H1 (cell line): ENCODE measurements at regions not wholly inside any gene's neighbourhood (a gene's known extent, or its start where the extent isn't known, plus 50 kb on each side); places are given as distances from the start of the nearest gene placed in this dataset.

Source experiments
- CTCF ChIA-PET: fragments of 300-600 bp; sonication (Branson Sonifier 250); formaldehyde crosslinking; loops from one replicate; lab custom pipeline; 2021; ENCODE audit not compliant: partially characterized antibody; lab: Charles Lee
- POLR2A ChIA-PET: fragments of 300-600 bp; sonication (Branson Sonifier 250); formaldehyde crosslinking; loops from one replicate; lab custom pipeline; 2021; ENCODE audit warnings: inconsistent platforms; ENCODE audit not compliant: partially characterized antibody; lab: Charles Lee
- DNase-seq, 2 experiments: peaks; one replicate each; pipeline versions ENCODE4 v3.0.0 to v3.0.0-alpha.2; 2010 to 2022; ENCODE audit warnings: low spot score in 2 of 2, low read depth in 1 of 2, mixed read lengths in 1 of 2
- FAIRE-seq: peaks from 2 replicates; lab custom pipeline; 2011; peaks lifted over from hg19 to GRCh38; lab: Jason Lieb, UNC
- H2AFZ ChIP-seq: 2 replicates; pipeline ENCODE4 v1.8.1; 2012; ENCODE audit warnings: low read length, inconsistent platforms
- H2AK5ac ChIP-seq: 2 replicates; pipeline ENCODE4 v1.6.1; 2013; ENCODE audit warnings: low read depth, low read length
- H2BK120ac ChIP-seq: replicated peaks from 2 replicates; pipeline ENCODE3; 2013; ENCODE audit warnings: low read depth, low read length, inconsistent platforms
- H2BK12ac ChIP-seq: 2 replicates; pipeline ENCODE4 v1.6.1; 2013; ENCODE audit warnings: low read depth, low read length
- H2BK15ac ChIP-seq: 2 replicates; pipeline ENCODE4 v1.6.1; 2013; ENCODE audit warnings: low read length
- H2BK20ac ChIP-seq: 2 replicates; pipeline ENCODE4 v1.6.1; 2013; ENCODE audit warnings: low read length
- H2BK5ac ChIP-seq: 2 replicates; pipeline ENCODE4 v1.6.1; 2013; ENCODE audit warnings: low read depth, low read length
- H3K14ac ChIP-seq: 2 replicates; pipeline ENCODE4 v1.6.1; 2013; ENCODE audit warnings: inconsistent platforms; ENCODE audit not compliant: insufficient read length
- H3K18ac ChIP-seq: 2 replicates; pipeline ENCODE4 v1.6.1; 2013; ENCODE audit warnings: low read length; ENCODE audit errors: extremely low read depth
- H3K23ac ChIP-seq: 2 replicates; pipeline ENCODE4 v1.6.1; 2013; ENCODE audit warnings: inconsistent platforms; ENCODE audit not compliant: insufficient read length
- H3K23me2 ChIP-seq: 2 replicates; pipeline ENCODE4 v1.6.1; 2013; ENCODE audit warnings: low read depth, low read length
- H3K27ac ChIP-seq: 2 replicates; pipeline ENCODE4 v1.6.1; 2011; ENCODE audit warnings: low read depth, low read length, inconsistent platforms
- H3K27me3 ChIP-seq, 4 experiments: replicated peaks in 1 of 4; 1 replicate in 1 of 4; 2 replicates in 3 of 4; pipeline versions ENCODE4 v1.6.1 to v1.8.1; 2011 to 2013; ENCODE audit warnings: low read length in 3 of 4, mild to moderate bottlenecking in 3 of 4, inconsistent platforms in 2 of 4, mixed read lengths in 2 of 4, moderate library complexity in 1 of 4; ENCODE audit not compliant: control insufficient read depth in 3 of 4, insufficient read depth in 3 of 4; ENCODE audit errors: extremely low read depth in 1 of 4
- H3K36me3 ChIP-seq, 4 experiments: 2 replicates each; pipeline versions ENCODE4 v1.6.1 to v1.8.1; 2011 to 2013; ENCODE audit warnings: mild to moderate bottlenecking in 4 of 4, low read length in 3 of 4, moderate library complexity in 2 of 4, control low read depth in 1 of 4, inconsistent platforms in 1 of 4; ENCODE audit not compliant: insufficient read depth in 4 of 4, control insufficient read depth in 2 of 4
- H3K4ac ChIP-seq: replicated peaks from 2 replicates; pipeline ENCODE3; 2013; ENCODE audit warnings: low read length, low read depth, mixed read lengths, inconsistent platforms; ENCODE audit not compliant: insufficient read length
- H3K4me1 ChIP-seq, 4 experiments: replicated peaks in 1 of 4; 1 replicate in 1 of 4; 2 replicates in 3 of 4; pipeline versions ENCODE4 v1.6.1 to v1.8.1; 2011 to 2013; ENCODE audit warnings: low read length in 3 of 4, inconsistent platforms in 2 of 4, mixed read lengths in 1 of 4; ENCODE audit not compliant: insufficient read depth in 4 of 4, control insufficient read depth in 3 of 4
- H3K4me2 ChIP-seq, 2 experiments: 2 replicates each; pipeline versions ENCODE4 v1.6.1 to v1.8.1; 2011 to 2013; ENCODE audit warnings: low read depth in 2 of 2, low read length in 2 of 2, control low read depth in 1 of 2, inconsistent platforms in 1 of 2, mild to moderate bottlenecking in 1 of 2; ENCODE audit not compliant: insufficient read depth in 1 of 2
- H3K4me3 ChIP-seq, 4 experiments: fragments of 200-600, 300-600 bp in 1 of 4; sonication (generic), shearing (Covaris generic), sonication (Bioruptor Twin) in 1 of 4; 2 replicates each; pipeline versions ENCODE4 v1.5.1 to v1.8.1; 2011 to 2016; ENCODE audit warnings: low read length in 4 of 4, low read depth in 3 of 4, control low read depth in 2 of 4, inconsistent platforms in 2 of 4, mild to moderate bottlenecking in 2 of 4, mixed read lengths in 1 of 4, moderate library complexity in 1 of 4; ENCODE audit not compliant: insufficient read depth in 2 of 4; ENCODE audit errors: extremely low read depth in 1 of 4
- H3K56ac ChIP-seq: replicated peaks from 2 replicates; pipeline ENCODE3; 2013; ENCODE audit warnings: low read depth, mild to moderate bottlenecking, mixed read lengths, low read length, inconsistent platforms; ENCODE audit not compliant: insufficient read length
- H3K79me1 ChIP-seq: 2 replicates; pipeline ENCODE4 v1.6.1; 2013; ENCODE audit warnings: low read depth, low read length, control low read depth
- H3K79me2 ChIP-seq, 2 experiments: 2 replicates each; pipeline versions ENCODE4 v1.6.1 to v1.8.1; 2012 to 2013; ENCODE audit warnings: low read length in 2 of 2, mild to moderate bottlenecking in 2 of 2, inconsistent platforms in 1 of 2; ENCODE audit not compliant: insufficient read depth in 2 of 2, control insufficient read depth in 1 of 2
- H3K9ac ChIP-seq, 4 experiments: replicated peaks in 1 of 4; 1 replicate in 1 of 4; 2 replicates in 3 of 4; pipeline versions ENCODE4 v1.6.1 to v1.8.1; 2011 to 2013; ENCODE audit warnings: low read depth in 3 of 4, low read length in 3 of 4, control low read depth in 2 of 4, mild to moderate bottlenecking in 2 of 4, moderate library complexity in 2 of 4, inconsistent platforms in 1 of 4; ENCODE audit errors: extremely low read depth in 1 of 4
- H3K9me3 ChIP-seq, 2 experiments: 2 replicates each; pipeline versions ENCODE4 v1.6.1 to v1.8.1; 2012 to 2013; ENCODE audit warnings: mild to moderate bottlenecking in 2 of 2, moderate library complexity in 2 of 2, control low read depth in 1 of 2, inconsistent platforms in 1 of 2, low read depth in 1 of 2, low read length in 1 of 2, mixed read lengths in 1 of 2; ENCODE audit not compliant: insufficient read depth in 2 of 2
- H4K20me1 ChIP-seq, 2 experiments: replicated peaks in 1 of 2; 2 replicates each; pipeline versions ENCODE3 to v1.8.1; 2011 to 2013; ENCODE audit warnings: inconsistent platforms in 2 of 2, low read length in 2 of 2, mild to moderate bottlenecking in 1 of 2; ENCODE audit not compliant: insufficient read depth in 2 of 2, control insufficient read depth in 1 of 2
- H4K5ac ChIP-seq: 2 replicates; pipeline ENCODE4 v1.6.1; 2013; ENCODE audit warnings: low read length, low read depth, mixed read lengths, inconsistent platforms; ENCODE audit not compliant: insufficient read length
- H4K8ac ChIP-seq: 2 replicates; pipeline ENCODE4 v1.8.0; 2013; ENCODE audit warnings: mild to moderate bottlenecking, moderate library complexity, low read length, inconsistent platforms; ENCODE audit not compliant: insufficient read depth; ENCODE audit errors: extremely low read depth
- H4K91ac ChIP-seq: replicated peaks from 2 replicates; pipeline ENCODE3; 2013; ENCODE audit warnings: low read length, mixed read lengths, inconsistent platforms; ENCODE audit not compliant: insufficient read length
- BRCA1 ChIP-seq: IDR thresholded peaks from 2 replicates; pipeline ENCODE4 v1.6.1; 2012; ENCODE audit warnings: low read depth, low read length, improper control_type of control experiment
- CEBPB ChIP-seq: IDR thresholded peaks from 2 replicates; pipeline ENCODE4 v1.6.1; 2012; ENCODE audit warnings: low read depth, low read length
- CHD2 ChIP-seq: IDR thresholded peaks from 2 replicates; pipeline ENCODE4 v1.6.1; 2012; ENCODE audit warnings: low read length, improper control_type of control experiment
- GABPA ChIP-seq: IDR thresholded peaks from 2 replicates; pipeline ENCODE4 v1.6.1; 2011; ENCODE audit warnings: mild to moderate bottlenecking, low read length, moderate library complexity, borderline replicate concordance; ENCODE audit not compliant: insufficient read depth
- NANOG ChIP-seq: IDR thresholded peaks from 2 replicates; pipeline ENCODE4 v1.6.1; 2011; ENCODE audit warnings: low read length, low read depth, mild to moderate bottlenecking, inconsistent platforms; ENCODE audit not compliant: insufficient read depth, poor library complexity, severe bottlenecking
- NRF1 ChIP-seq: IDR thresholded peaks from 2 replicates; pipeline ENCODE4 v1.6.1; 2011; ENCODE audit warnings: mild to moderate bottlenecking, low read depth, low read length, improper control_type of control experiment
- PHF8 ChIP-seq: fragments of 200-600 bp; sonication (generic); conservative IDR thresholded peaks from 2 replicates; pipeline ENCODE4 v1.7.1; 2012; ENCODE audit warnings: low read depth, mild to moderate bottlenecking, inconsistent platforms, low read length, moderate library complexity
- RBBP5 ChIP-seq: IDR thresholded peaks from 2 replicates; pipeline ENCODE4 v1.7.1; 2012; ENCODE audit warnings: low read depth, mild to moderate bottlenecking, inconsistent platforms, low read length, moderate library complexity, borderline replicate concordance
- RNF2 ChIP-seq: fragments of 200-900, 300-1000 bp; sonication (generic); IDR thresholded peaks from 2 replicates; pipeline ENCODE4 v1.7.1; 2016; ENCODE audit warnings: borderline replicate concordance, low read depth, mild to moderate bottlenecking, antibody characterized with exemption, low read length; ENCODE audit not compliant: poor library complexity, severe bottlenecking; ENCODE audit errors: missing control alignments
- TAF1 ChIP-seq: IDR thresholded peaks from 2 replicates; pipeline ENCODE4 v1.6.1; 2011; ENCODE audit warnings: mild to moderate bottlenecking, low read depth, low read length
- TAF7 ChIP-seq: optimal IDR thresholded peaks from 2 replicates; pipeline ENCODE3; 2011; ENCODE audit warnings: low read depth, mild to moderate bottlenecking, inconsistent platforms, low read length, moderate library complexity, borderline replicate concordance
- TBP ChIP-seq: IDR thresholded peaks from 2 replicates; pipeline ENCODE4 v1.6.1; 2011; ENCODE audit warnings: low read depth, low read length, improper control_type of control experiment
- WGBS, 2 experiments: shearing (Covaris generic) in 1 of 2; methylation state at CpG; one replicate each; pipeline versions ENCODE4 v1.1.6 to v1.1.7; 2013 to 2015; ENCODE audit warnings: low lambda C conversion rate in 2 of 2, mixed read lengths in 2 of 2, inconsistent platforms in 1 of 2, low coverage in 1 of 2, missing lambda C conversion rate in 1 of 2; ENCODE audit not compliant: insufficient replicate concordance in 2 of 2, insufficient coverage in 1 of 2, insufficient read length in 1 of 2; ENCODE audit errors: extremely low coverage in 1 of 2, missing lambda C conversion rate in 1 of 2; 5-methylcytosine and 5-hydroxymethylcytosine counted together

DNA sequence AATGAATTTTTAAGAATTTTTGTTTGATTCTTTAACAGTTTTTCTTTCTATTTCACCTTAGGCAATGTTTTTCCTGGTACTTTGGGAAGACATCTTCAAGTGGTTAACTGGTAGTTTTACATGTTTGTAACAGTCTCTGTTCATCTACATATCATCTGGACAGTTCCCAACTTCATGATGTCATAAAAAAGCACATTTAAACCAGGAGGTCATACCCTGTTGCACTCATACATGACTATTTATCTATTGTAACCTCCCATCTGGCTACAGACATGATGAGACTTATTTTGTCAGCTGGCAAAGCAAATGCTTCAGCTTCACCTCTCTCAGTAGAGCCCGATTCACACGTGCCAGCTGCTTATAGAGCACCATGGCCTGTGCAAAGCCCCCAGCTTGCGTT, 99.8 kb upstream of the YPEL5 start:
- Histone ChIP-seq H3K27me3 (no peaks in the 10 kb centered on the region), H2BK12ac (no peak overlapping the region), H2AFZ (no peak overlapping the region), H4K8ac (no peak overlapping the region), H3K27ac (no peak overlapping the region), H4K91ac (no peak overlapping the region), H2BK15ac (no peak overlapping the region), H3K4ac (no peak overlapping the region), H2BK20ac (no peak overlapping the region), H2BK120ac (no peak overlapping the region), H3K56ac (no peak overlapping the region), H3K79me1 (no peaks in the 10 kb centered on the region), H2BK5ac (no peak overlapping the region), H3K23me2 (0 out of 2 replicates have a peak, but pooled peaks cover 2% of the 10 kb centered on the region), H3K4me2 (no peak overlapping the region), H3K9ac (no peak overlapping the region), H3K36me3 (no peaks in the 10 kb centered on the region), H3K4me3 (no peak overlapping the region), H4K5ac (no peak overlapping the region), H3K18ac (no peak overlapping the region), H3K4me1 (no peaks in the 10 kb centered on the region), H3K14ac (no peak overlapping the region), H4K20me1 (no peaks in the 10 kb centered on the region), H2AK5ac (no peak overlapping the region), H3K9me3 (no peaks in the 10 kb centered on the region), H3K23ac (no peak overlapping the region), H3K79me2 (no peaks in the 10 kb centered on the region)
- no peak for FAIRE-seq
- WGBS, 2 experiments = 92% methylated on average over 3 of the region's 3 CpGs; no CpG with 5 or more reads in 1 of the 2 experiments
- ChIA-PET CTCF (interaction anchor here (2.1 kb wide), 1 partner anchor 25 kb away, joined by 4 read pairs; no protein-coding TSS in a partner anchor), POLR2A (no interaction called here)
- TF ChIP-seq CHD2 (no peak), GABPA (no peak), NANOG (no peak), BRCA1 (no peak), TAF7 (no peak), NRF1 (no peak), CEBPB (no peak), TBP (no peak), TAF1 (no peak), PHF8 (no peak), RNF2 (no peak), RBBP5 (no peak)
- DNase-seq = no peak
